ENCODE measurements at regions not wholly inside any gene's neighbourhood (a gene's known extent, or its start where the extent isn't known, plus 50 kb on each side); places are given as distances from the start of the nearest gene placed in this dataset.

DNA sequence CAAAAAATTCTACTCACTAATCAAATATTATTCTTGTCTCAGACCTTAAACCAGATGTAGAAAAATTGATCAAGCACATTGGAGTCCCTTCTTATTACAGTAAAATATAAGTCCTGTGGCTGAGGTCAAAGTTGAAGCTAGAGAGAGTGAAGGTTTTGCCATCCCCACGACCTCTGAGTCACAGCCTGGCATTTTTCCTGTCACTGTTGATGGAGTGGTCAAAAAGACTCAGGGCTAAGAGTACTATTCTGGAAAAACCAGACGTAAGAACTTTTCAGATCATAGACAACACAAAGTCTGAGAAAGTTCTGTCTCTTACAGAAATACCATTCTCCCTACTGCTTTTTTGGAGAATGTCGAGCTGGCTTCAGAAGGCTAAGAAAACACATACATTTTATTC is 323.7 kb upstream of the ANKRD30A start:
- TF ChIP-seq, protein P1, sequence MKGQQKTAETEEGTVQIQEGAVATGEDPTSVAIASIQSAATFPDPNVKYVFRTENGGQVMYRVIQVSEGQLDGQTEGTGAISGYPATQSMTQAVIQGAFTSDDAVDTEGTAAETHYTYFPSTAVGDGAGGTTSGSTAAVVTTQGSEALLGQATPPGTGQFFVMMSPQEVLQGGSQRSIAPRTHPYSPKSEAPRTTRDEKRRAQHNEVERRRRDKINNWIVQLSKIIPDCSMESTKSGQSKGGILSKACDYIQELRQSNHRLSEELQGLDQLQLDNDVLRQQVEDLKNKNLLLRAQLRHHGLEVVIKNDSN (IDR thresholded peaks at IDR 0.05): no peak

DNA sequence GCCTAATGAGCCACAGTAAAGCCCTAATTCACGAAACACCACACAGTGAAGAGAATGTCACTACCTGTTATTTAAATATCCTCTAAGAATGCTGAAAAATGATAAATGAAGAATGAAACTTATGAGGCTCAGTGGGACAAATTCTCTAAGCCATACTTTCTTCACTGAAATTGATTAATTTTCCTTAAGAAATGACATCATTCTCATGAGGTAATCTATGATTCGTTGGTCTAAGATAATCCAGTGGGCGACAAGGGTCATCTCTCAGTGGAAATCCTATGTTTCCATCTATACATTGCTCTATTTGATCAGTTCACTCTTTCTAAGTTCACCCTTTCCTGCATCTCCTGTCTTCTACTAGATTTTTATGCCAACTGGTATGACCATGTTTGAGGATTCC is 330.4 kb upstream of the ANKRD30A start:
- TF ChIP-seq CREB1 (IDR thresholded peaks at IDR 0.05; ENCODE audit: low read depth) (no peak), ZBTB7A (IDR thresholded peaks at IDR 0.05; ENCODE audit: low read depth) (no peak), EP300 (IDR thresholded peaks at IDR 0.05; ENCODE audit: borderline replicate concordance) (no peak), NFIC (IDR thresholded peaks at IDR 0.05) (no peak), EGR1 (IDR thresholded peaks at IDR 0.05) (no peak), FOXM1 (IDR thresholded peaks at IDR 0.05; ENCODE audit: borderline replicate concordance, low read depth) (no peak), TEAD4 (IDR thresholded peaks at IDR 0.05) (no peak), RAD21 (IDR thresholded peaks at IDR 0.05; ENCODE audit: low read depth) (no peak), TAF1 (IDR thresholded peaks at IDR 0.05; ENCODE audit: low read depth) (no peak), YY1 (IDR thresholded peaks at IDR 0.05; ENCODE audit: low read depth) (no peak), TCF12 (IDR thresholded peaks at IDR 0.05; ENCODE audit: low read depth) (no peak), CEBPB (IDR thresholded peaks at IDR 0.05) (no peak)
- TF ChIP-seq, protein P2, sequence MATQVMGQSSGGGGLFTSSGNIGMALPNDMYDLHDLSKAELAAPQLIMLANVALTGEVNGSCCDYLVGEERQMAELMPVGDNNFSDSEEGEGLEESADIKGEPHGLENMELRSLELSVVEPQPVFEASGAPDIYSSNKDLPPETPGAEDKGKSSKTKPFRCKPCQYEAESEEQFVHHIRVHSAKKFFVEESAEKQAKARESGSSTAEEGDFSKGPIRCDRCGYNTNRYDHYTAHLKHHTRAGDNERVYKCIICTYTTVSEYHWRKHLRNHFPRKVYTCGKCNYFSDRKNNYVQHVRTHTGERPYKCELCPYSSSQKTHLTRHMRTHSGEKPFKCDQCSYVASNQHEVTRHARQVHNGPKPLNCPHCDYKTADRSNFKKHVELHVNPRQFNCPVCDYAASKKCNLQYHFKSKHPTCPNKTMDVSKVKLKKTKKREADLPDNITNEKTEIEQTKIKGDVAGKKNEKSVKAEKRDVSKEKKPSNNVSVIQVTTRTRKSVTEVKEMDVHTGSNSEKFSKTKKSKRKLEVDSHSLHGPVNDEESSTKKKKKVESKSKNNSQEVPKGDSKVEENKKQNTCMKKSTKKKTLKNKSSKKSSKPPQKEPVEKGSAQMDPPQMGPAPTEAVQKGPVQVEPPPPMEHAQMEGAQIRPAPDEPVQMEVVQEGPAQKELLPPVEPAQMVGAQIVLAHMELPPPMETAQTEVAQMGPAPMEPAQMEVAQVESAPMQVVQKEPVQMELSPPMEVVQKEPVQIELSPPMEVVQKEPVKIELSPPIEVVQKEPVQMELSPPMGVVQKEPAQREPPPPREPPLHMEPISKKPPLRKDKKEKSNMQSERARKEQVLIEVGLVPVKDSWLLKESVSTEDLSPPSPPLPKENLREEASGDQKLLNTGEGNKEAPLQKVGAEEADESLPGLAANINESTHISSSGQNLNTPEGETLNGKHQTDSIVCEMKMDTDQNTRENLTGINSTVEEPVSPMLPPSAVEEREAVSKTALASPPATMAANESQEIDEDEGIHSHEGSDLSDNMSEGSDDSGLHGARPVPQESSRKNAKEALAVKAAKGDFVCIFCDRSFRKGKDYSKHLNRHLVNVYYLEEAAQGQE (IDR thresholded peaks at IDR 0.05; ENCODE audit: low read depth): no peak
- TF ChIP-seq, protein P1 (IDR thresholded peaks at IDR 0.05): no peak
- TF ChIP-seq, protein P3, sequence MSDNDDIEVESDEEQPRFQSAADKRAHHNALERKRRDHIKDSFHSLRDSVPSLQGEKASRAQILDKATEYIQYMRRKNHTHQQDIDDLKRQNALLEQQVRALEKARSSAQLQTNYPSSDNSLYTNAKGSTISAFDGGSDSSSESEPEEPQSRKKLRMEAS (IDR thresholded peaks at IDR 0.05): no peak

DNA sequence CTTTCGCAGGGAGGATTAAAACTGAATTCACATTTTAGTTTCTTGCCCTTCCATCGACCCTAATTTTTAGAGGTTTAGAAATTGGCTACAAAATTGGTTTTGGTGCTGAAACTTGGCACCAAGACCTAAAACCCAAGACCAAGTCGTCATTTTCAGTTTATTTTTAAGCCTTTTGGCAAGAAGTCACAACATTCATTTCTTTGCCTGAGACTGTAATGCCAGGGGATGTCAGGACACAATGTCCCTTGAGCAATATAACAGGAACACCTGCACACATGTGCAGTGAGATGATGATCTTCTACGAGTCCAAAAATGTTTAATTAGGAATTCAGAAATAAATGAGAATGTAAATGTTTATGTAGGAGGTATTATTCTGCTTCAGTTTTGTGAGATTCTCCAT is 335.4 kb upstream of the ANKRD30A start:
- no peak for TF ChIP-seq ZBTB7A (IDR thresholded peaks at IDR 0.05; ENCODE audit: low read depth)
- no peak for TF ChIP-seq TCF12 (IDR thresholded peaks at IDR 0.05; ENCODE audit: low read depth)
- no peak for TF ChIP-seq YY1 (IDR thresholded peaks at IDR 0.05; ENCODE audit: low read depth)
- TF ChIP-seq, protein P1 (IDR thresholded peaks at IDR 0.05): no peak
- no peak for TF ChIP-seq RAD21 (IDR thresholded peaks at IDR 0.05; ENCODE audit: low read depth)
- TF ChIP-seq CEBPB (IDR thresholded peaks at IDR 0.05): no peak
- no peak for TF ChIP-seq TEAD4 (IDR thresholded peaks at IDR 0.05)
- no peak for TF ChIP-seq CREB1 (IDR thresholded peaks at IDR 0.05; ENCODE audit: low read depth)
- TF ChIP-seq EGR1 (IDR thresholded peaks at IDR 0.05): no peak
- TF ChIP-seq FOXM1 (IDR thresholded peaks at IDR 0.05; ENCODE audit: borderline replicate concordance, low read depth): no peak
- TF ChIP-seq EP300 (IDR thresholded peaks at IDR 0.05; ENCODE audit: borderline replicate concordance): no peak
- TF ChIP-seq NFIC (IDR thresholded peaks at IDR 0.05): no peak

DNA sequence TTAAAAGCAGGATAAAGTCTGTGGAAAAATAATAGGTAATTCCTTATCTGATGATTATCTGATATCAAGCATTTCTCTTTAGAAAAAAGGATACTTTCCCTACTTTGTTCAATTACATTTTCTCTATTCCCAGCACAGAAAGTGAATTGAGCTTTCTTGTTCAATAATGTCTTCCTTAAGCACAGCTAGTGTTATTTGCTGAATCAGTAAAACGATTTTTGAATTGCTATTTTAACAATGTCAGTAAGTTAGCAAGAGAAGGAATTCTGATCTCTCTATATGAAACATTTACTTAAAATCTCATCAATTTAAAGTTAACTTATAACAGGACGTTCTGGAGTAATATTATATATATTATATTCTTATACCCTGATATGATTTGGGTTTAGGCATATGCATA is 337.2 kb upstream of the ANKRD30A start:
- TF ChIP-seq EP300 (IDR thresholded peaks at IDR 0.05; ENCODE audit: borderline replicate concordance): no peak
- TF ChIP-seq RAD21 (IDR thresholded peaks at IDR 0.05; ENCODE audit: low read depth): no peak
- no peak for TF ChIP-seq CREB1 (IDR thresholded peaks at IDR 0.05; ENCODE audit: low read depth)
- TF ChIP-seq, protein P2 (IDR thresholded peaks at IDR 0.05; ENCODE audit: low read depth): no peak
- no peak for TF ChIP-seq TCF12 (IDR thresholded peaks at IDR 0.05; ENCODE audit: low read depth)
- TF ChIP-seq, protein P1 (IDR thresholded peaks at IDR 0.05): no peak
- TF ChIP-seq, protein P3 (IDR thresholded peaks at IDR 0.05): no peak
- TF ChIP-seq ZBTB7A (IDR thresholded peaks at IDR 0.05; ENCODE audit: low read depth): no peak
- no peak for TF ChIP-seq FOXM1 (IDR thresholded peaks at IDR 0.05; ENCODE audit: borderline replicate concordance, low read depth)
- TF ChIP-seq TAF1 (IDR thresholded peaks at IDR 0.05; ENCODE audit: low read depth): no peak
- no peak for TF ChIP-seq EGR1 (IDR thresholded peaks at IDR 0.05)
- TF ChIP-seq YY1 (IDR thresholded peaks at IDR 0.05; ENCODE audit: low read depth): no peak
- TF ChIP-seq NFIC (IDR thresholded peaks at IDR 0.05): no peak
- TF ChIP-seq CEBPB (IDR thresholded peaks at IDR 0.05): no peak
- no peak for TF ChIP-seq TEAD4 (IDR thresholded peaks at IDR 0.05)

DNA sequence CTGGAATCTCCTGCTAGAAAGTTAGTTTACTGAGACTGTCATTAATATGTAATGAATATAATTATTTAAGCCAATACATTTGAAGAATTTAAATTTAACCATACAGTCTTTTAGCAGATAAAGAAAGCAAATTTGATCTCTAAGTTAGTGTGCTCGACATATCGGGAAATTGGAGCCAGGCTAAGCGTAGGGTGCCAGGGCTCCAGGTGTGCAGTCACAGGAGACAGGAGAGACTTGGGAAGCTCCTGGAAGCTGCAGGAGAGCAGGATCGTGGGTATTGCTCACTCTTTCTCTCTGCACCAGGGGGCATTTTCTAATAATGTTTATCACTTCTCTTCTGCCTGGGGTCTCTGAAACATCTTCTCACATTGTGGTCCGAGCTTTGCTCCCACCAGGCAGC is 342.0 kb upstream of the ANKRD30A start:
- TF ChIP-seq, protein P2 (IDR thresholded peaks at IDR 0.05; ENCODE audit: low read depth): no peak
- TF ChIP-seq TCF12 (IDR thresholded peaks at IDR 0.05; ENCODE audit: low read depth) (no peak), NFIC (IDR thresholded peaks at IDR 0.05) (no peak), TAF1 (IDR thresholded peaks at IDR 0.05; ENCODE audit: low read depth) (no peak), YY1 (IDR thresholded peaks at IDR 0.05; ENCODE audit: low read depth) (no peak), CEBPB (IDR thresholded peaks at IDR 0.05) (no peak), FOXM1 (IDR thresholded peaks at IDR 0.05; ENCODE audit: borderline replicate concordance, low read depth) (no peak), CREB1 (IDR thresholded peaks at IDR 0.05; ENCODE audit: low read depth) (no peak), RAD21 (IDR thresholded peaks at IDR 0.05; ENCODE audit: low read depth) (no peak), EGR1 (IDR thresholded peaks at IDR 0.05) (no peak), EP300 (IDR thresholded peaks at IDR 0.05; ENCODE audit: borderline replicate concordance) (no peak), TEAD4 (IDR thresholded peaks at IDR 0.05) (no peak), ZBTB7A (IDR thresholded peaks at IDR 0.05; ENCODE audit: low read depth) (no peak)
- TF ChIP-seq, protein P1 (IDR thresholded peaks at IDR 0.05): no peak
- TF ChIP-seq, protein P3 (IDR thresholded peaks at IDR 0.05): no peak
